SU-DHL-6 (cell line): ENCODE measurements at regions not wholly inside any gene's neighbourhood (a gene's known extent, or its start where the extent isn't known, plus 50 kb on each side); places are given as distances from the start of the nearest gene placed in this dataset.

Source experiments
- H2AFZ ChIP-seq: fragments of 200-600 bp; sonication (generic); 2 replicates; pipeline ENCODE4 v1.6.1; 2014; ENCODE audit warnings: low read depth, mild to moderate bottlenecking, moderate library complexity, mixed read lengths, antibody characterized with exemption, low read length; ENCODE audit not compliant: severe bottlenecking
- H3F3A ChIP-seq: fragments of 200-600 bp; shearing (Covaris generic); 2 replicates; pipeline ENCODE4 v1.6.0; 2016; ENCODE audit warnings: antibody characterized with exemption, mild to moderate bottlenecking; ENCODE audit not compliant: insufficient read depth
- H3K27ac ChIP-seq: fragments of 200-600 bp; sonication (generic); 2 replicates; pipeline ENCODE4 v1.5.1; 2016; ENCODE audit warnings: low read depth, mild to moderate bottlenecking, low read length, moderate library complexity, mixed read lengths
- H3K27me3 ChIP-seq: fragments of 200-600 bp; sonication (generic), shearing (Covaris generic); 2 replicates; pipeline ENCODE4 v1.6.0; 2014; ENCODE audit warnings: mild to moderate bottlenecking, low read length
- H3K36me3 ChIP-seq: fragments of 200-600 bp; sonication (generic); 2 replicates; pipeline ENCODE4 v1.6.1; 2014; ENCODE audit warnings: mild to moderate bottlenecking, low read length, mixed read lengths
- H3K4me2 ChIP-seq: fragments of 300-600, 200-600 bp; shearing (Covaris generic), sonication (generic); 2 replicates; pipeline ENCODE4 v1.6.0; 2014; ENCODE audit warnings: low read length, low read depth, mild to moderate bottlenecking; ENCODE audit not compliant: poor library complexity, severe bottlenecking
- H3K4me3 ChIP-seq: fragments of 200-600 bp; sonication (generic); 2 replicates; pipeline ENCODE4 v1.5.1; 2014; ENCODE audit warnings: antibody characterized with exemption, low read length, mild to moderate bottlenecking, mixed read lengths; ENCODE audit not compliant: insufficient read depth, poor library complexity, severe bottlenecking
- H3K79me2 ChIP-seq: fragments of 200-600 bp; sonication (generic); 2 replicates; pipeline ENCODE4 v1.6.1; 2014; ENCODE audit warnings: mild to moderate bottlenecking, low read length, moderate library complexity; ENCODE audit not compliant: insufficient read depth
- H3K9ac ChIP-seq: fragments of 200-600 bp; sonication (generic); 2 replicates; pipeline ENCODE4 v1.7.0; 2014; ENCODE audit warnings: mild to moderate bottlenecking, low read length
- H3K9me2 ChIP-seq: fragments of 200-600 bp; sonication (generic); replicated peaks from 2 replicates; pipeline ENCODE4 v1.6.1; 2014; ENCODE audit warnings: low read length; ENCODE audit not compliant: insufficient read depth
- H3K9me3 ChIP-seq: fragments of 200-600 bp; sonication (generic); 2 replicates; pipeline ENCODE4 v1.6.1; 2014; ENCODE audit warnings: low read length, mixed read lengths; ENCODE audit not compliant: insufficient read depth
- H4K20me1 ChIP-seq: fragments of 200-600 bp; sonication (generic); 2 replicates; pipeline ENCODE4 v1.6.1; 2014; ENCODE audit warnings: low read depth, mild to moderate bottlenecking, antibody characterized with exemption, low read length, moderate library complexity, mixed read lengths
- EZH2phosphoT487 ChIP-seq: fragments of 200-600 bp; sonication (generic), shearing (Covaris generic); conservative IDR thresholded peaks from 2 replicates; pipeline ENCODE4 v1.6.1; 2018; ENCODE audit warnings: mild to moderate bottlenecking, antibody characterized with exemption, low read length, moderate library complexity, mixed read lengths
- TF ChIP-seq, protein P1 (sequence below): fragments of 200-600 bp; sonication (generic); IDR thresholded peaks from one replicate; pipeline ENCODE4 v1.5.1; 2017; ENCODE audit warnings: antibody characterized with exemption, mild to moderate bottlenecking, low read length, moderate library complexity; ENCODE audit not compliant: insufficient read depth, poor library complexity, severe bottlenecking

DNA sequence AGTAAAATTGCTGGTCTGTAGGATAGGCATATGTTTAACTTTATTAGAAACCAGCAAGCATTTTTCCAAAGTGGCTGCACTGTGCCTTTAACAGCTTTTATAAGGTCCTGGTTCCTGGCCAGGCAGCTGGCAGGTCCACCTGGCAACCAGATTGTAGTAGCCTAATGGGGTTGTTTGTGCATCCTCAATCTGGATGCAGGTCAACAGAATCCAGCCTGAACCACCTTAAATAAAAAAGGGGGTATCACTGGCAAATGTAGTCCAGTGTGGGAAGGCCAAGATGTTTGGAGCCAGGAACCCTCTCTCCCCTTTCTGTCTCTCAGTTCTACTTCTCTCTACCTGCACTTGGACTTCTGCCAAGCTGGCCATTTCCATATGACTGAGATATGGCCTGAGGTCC, 200.3 kb downstream of the ZNF621 start:
- Histone ChIP-seq H3K9me2 (no peaks in the 10 kb centered on the region), H3K4me3 (no peak overlapping the region), H3K36me3 (no peaks in the 10 kb centered on the region), H3K9me3 (no peaks in the 10 kb centered on the region), H3K27ac (no peak overlapping the region), H3K27me3 (no peaks in the 10 kb centered on the region), H4K20me1 (no peaks in the 10 kb centered on the region), H3K9ac (no peak overlapping the region), H3K79me2 (no peaks in the 10 kb centered on the region), H2AFZ (no peak overlapping the region), H3K4me2 (no peak overlapping the region), H3F3A (no peaks in the 10 kb centered on the region)
- no peak for TF ChIP-seq EZH2phosphoT487
- TF ChIP-seq, protein P1, sequence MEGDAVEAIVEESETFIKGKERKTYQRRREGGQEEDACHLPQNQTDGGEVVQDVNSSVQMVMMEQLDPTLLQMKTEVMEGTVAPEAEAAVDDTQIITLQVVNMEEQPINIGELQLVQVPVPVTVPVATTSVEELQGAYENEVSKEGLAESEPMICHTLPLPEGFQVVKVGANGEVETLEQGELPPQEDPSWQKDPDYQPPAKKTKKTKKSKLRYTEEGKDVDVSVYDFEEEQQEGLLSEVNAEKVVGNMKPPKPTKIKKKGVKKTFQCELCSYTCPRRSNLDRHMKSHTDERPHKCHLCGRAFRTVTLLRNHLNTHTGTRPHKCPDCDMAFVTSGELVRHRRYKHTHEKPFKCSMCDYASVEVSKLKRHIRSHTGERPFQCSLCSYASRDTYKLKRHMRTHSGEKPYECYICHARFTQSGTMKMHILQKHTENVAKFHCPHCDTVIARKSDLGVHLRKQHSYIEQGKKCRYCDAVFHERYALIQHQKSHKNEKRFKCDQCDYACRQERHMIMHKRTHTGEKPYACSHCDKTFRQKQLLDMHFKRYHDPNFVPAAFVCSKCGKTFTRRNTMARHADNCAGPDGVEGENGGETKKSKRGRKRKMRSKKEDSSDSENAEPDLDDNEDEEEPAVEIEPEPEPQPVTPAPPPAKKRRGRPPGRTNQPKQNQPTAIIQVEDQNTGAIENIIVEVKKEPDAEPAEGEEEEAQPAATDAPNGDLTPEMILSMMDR = no peak

DNA sequence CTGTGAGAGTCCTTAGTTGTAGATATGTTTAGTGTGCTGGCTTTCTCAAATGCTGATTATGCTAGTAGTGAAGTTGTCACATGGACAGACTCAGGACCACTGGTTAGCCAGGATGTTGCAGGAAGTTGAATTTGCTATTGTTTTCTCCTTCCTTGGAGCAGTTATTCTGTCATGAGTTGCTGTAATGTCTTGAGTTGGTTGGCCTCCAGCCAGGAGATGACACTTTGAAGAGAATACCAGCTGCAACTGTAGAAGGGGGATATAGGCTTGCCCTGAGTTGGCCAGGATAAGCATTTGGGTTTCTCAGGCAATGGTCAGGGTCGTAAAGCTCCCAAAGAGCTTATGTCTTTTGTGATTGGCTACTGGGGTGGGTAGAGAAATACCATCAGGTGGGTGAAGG, 206.7 kb downstream of the ZNF621 start:
- Histone ChIP-seq H3K79me2 (no peaks in the 10 kb centered on the region), H3K36me3 (no peaks in the 10 kb centered on the region), H3K4me3 (no peak overlapping the region), H3F3A (no peaks in the 10 kb centered on the region), H3K27me3 (no peaks in the 10 kb centered on the region), H2AFZ (no peak overlapping the region), H4K20me1 (no peaks in the 10 kb centered on the region), H3K27ac (no peak overlapping the region), H3K9me3 (no peaks in the 10 kb centered on the region; the same call in 1 of the 2 replicates), H3K9ac (no peak overlapping the region), H3K4me2 (no peak overlapping the region), H3K9me2 (no peaks in the 10 kb centered on the region)
- TF ChIP-seq, protein P1 = no peak
- TF ChIP-seq EZH2phosphoT487 = no peak

DNA sequence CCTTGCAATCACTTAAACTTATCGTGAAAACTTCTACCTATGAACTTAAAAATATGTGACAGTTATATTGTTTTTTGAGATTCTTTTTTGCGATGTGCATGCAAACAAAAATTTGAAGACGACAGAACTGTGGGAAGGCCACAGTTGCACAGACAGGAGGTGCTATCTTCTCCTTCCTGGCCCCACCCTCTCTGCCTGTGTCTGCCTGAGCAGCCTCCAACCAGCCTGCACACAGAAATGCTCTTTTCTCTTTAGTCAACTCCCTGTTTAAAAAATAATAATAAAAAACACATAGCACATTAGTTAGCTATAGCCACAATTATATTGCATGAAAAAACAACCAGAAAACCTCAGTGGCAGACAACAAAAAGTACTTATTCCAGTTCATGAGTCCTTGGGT, 212.2 kb downstream of the ZNF621 start:
- TF ChIP-seq EZH2phosphoT487 = no peak
- TF ChIP-seq, protein P1 = no peak
- Histone ChIP-seq H3K79me2 (no peaks in the 10 kb centered on the region), H3F3A (no peaks in the 10 kb centered on the region), H3K9me2 (no peaks in the 10 kb centered on the region), H4K20me1 (no peaks in the 10 kb centered on the region), H3K36me3 (no peaks in the 10 kb centered on the region), H3K27me3 (no peaks in the 10 kb centered on the region), H3K9me3 (no peaks in the 10 kb centered on the region), H3K4me3 (no peak overlapping the region), H2AFZ (no peak overlapping the region), H3K27ac (no peak overlapping the region), H3K4me2 (no peak overlapping the region), H3K9ac (no peak overlapping the region)
